ENCODE measurements at regions not wholly inside any gene's neighbourhood (a gene's known extent, or its start where the extent isn't known, plus 50 kb on each side); places are given as distances from the start of the nearest gene placed in this dataset.

GRCh38 chr21:16519644-16520043 lies 789.9 kb downstream of the USP25 start:
- TF ChIP-seq CTCF (IDR thresholded peaks at IDR 0.05): no peak
- TF ChIP-seq POLR2A (IDR thresholded peaks at IDR 0.05): no peak
- TF ChIP-seq EP300 (IDR thresholded peaks at IDR 0.05): no peak
